Testis (tissue), 2 donors: ENCODE measurements at regions not wholly inside any gene's neighbourhood (a gene's known extent, or its start where the extent isn't known, plus 50 kb on each side); places are given as distances from the start of the nearest gene placed in this dataset.
"Not testable (repeated sequence)": the region's sequence is repeated elsewhere in the genome, so short reads cannot be mapped to it uniquely, and the experiment has no call there.

Source experiments
- DNase-seq: peaks from one replicate; pipeline ENCODE4 v3.0.0-alpha.2; 2019
- H3K27ac ChIP-seq, 2 donors: fragments of 200-600 bp; sonication (generic); one replicate each; pipeline ENCODE4 v1.5.1; 2019
- H3K27me3 ChIP-seq: fragments of 200-600 bp; sonication (generic); one replicate; pipeline ENCODE4 v1.5.1; 2019
- H3K36me3 ChIP-seq: fragments of 200-600 bp; sonication (generic); one replicate; pipeline ENCODE4 v1.5.1; 2017; ENCODE audit warnings: low read depth; ENCODE audit errors: missing control alignments
- H3K4me1 ChIP-seq: fragments of 200-600 bp; sonication (generic); one replicate; pipeline ENCODE4 v1.5.1; 2019
- H3K4me3 ChIP-seq, 2 donors: fragments of 200-600 bp; sonication (generic); one replicate each; pipeline ENCODE4 v1.5.1; 2017 to 2019
- H3K9me3 ChIP-seq: fragments of 200-600 bp; sonication (generic); one replicate; pipeline ENCODE4 v1.5.1; 2017
- POLR2A ChIP-seq: fragments of 450-650 bp; IDR thresholded peaks from one replicate; pipeline ENCODE4 v1.6.1; 2017; ENCODE audit warnings: antibody characterized with exemption, mild to moderate bottlenecking, moderate library complexity
- WGBS, 2 donors: methylation state at CpG; one replicate each; pipeline ENCODE4 v1.1.5; 2018; 5-methylcytosine and 5-hydroxymethylcytosine counted together
- intact Hi-C: fragments of 100-400 bp; cut with DNase I; formaldehyde crosslinking; loops from one replicate; pipeline ENCODE4 v1.15.1; 2023; ENCODE audit warnings: low total_unique reads
- TF ChIP-seq, protein P1 (sequence below), 3 experiments: fragments of 450-650 bp in 2 of 3; fragments of 200-600 bp in 1 of 3; sonication (generic) in 1 of 3; IDR thresholded peaks; one replicate each; pipeline ENCODE4 v1.5.1; 2016 to 2019; ENCODE audit warnings: antibody characterized with exemption in 3 of 3, mild to moderate bottlenecking in 2 of 3, moderate library complexity in 1 of 3

DNA sequence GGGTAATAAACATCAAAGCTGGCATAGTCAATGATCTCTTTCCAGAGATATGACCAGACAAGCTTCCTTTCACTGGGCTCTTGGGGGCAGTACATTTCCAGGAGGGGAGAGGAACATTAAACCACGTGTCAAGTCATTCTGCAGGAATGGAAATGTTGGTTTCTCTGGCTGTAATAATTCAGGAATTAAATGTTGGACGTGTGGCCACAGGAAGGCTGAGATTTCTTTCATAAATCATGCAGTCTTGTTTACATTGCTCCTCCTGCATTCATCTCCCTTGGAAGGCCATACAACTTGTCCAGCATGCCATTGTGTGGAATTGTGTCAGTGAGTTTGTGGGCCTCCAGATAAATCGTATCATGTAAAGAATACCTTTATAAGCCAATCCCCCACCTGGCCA, 259.2 kb downstream of the ADGRL2 start:
- no peaks in the 10 kb centered on the region for H3K4me1 ChIP-seq
- H3K9me3 ChIP-seq: no peaks in the 10 kb centered on the region
- 68 to 85% methylated on average over 3 of the region's 3 CpGs for WGBS, 2 donors
- no peaks in the 10 kb centered on the region for H3K27me3 ChIP-seq
- no peak for DNase-seq
- no peaks in the 10 kb centered on the region for H3K36me3 ChIP-seq
- intact Hi-C loops: no loop called here
- no peak overlapping the region for H3K4me3 ChIP-seq
- H3K27ac ChIP-seq: no peak overlapping the region
- TF ChIP-seq, protein P1, sequence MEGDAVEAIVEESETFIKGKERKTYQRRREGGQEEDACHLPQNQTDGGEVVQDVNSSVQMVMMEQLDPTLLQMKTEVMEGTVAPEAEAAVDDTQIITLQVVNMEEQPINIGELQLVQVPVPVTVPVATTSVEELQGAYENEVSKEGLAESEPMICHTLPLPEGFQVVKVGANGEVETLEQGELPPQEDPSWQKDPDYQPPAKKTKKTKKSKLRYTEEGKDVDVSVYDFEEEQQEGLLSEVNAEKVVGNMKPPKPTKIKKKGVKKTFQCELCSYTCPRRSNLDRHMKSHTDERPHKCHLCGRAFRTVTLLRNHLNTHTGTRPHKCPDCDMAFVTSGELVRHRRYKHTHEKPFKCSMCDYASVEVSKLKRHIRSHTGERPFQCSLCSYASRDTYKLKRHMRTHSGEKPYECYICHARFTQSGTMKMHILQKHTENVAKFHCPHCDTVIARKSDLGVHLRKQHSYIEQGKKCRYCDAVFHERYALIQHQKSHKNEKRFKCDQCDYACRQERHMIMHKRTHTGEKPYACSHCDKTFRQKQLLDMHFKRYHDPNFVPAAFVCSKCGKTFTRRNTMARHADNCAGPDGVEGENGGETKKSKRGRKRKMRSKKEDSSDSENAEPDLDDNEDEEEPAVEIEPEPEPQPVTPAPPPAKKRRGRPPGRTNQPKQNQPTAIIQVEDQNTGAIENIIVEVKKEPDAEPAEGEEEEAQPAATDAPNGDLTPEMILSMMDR (IDR thresholded peaks at IDR 0.05): no peak
- TF ChIP-seq POLR2A: no peak

DNA sequence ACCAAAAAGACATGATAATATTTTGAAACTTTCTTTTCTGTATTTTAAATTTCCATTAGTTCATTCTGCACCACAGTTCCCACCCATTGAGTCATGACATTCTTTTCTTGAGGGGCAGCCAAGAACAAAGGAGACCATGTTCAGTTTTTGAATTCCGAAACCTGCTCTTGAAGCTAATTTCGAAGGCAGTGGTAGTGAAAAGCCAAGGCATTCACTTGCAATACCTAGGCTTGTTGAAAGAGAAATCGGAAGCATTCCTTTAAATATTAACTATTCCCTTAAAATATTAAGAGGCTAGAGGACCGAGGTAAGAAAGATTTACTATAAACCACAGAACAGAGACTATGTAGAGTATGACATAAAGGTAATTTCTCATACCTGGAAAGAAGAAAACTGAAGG, 256.3 kb downstream of the ADGRL2 start:
- TF ChIP-seq, protein P1 (IDR thresholded peaks at IDR 0.05): no peak
- no peak for TF ChIP-seq POLR2A
- H3K36me3 ChIP-seq: no peaks in the 10 kb centered on the region
- 64 to 81% methylated on average over 4 of the region's 4 CpGs for WGBS, 2 donors
- no peaks in the 10 kb centered on the region for H3K9me3 ChIP-seq
- H3K27me3 ChIP-seq: no peaks in the 10 kb centered on the region
- no peak for DNase-seq
- intact Hi-C loops: no loop called here
- no peak overlapping the region for H3K4me3 ChIP-seq
- H3K27ac ChIP-seq: no peak overlapping the region
- no peaks in the 10 kb centered on the region for H3K4me1 ChIP-seq

DNA sequence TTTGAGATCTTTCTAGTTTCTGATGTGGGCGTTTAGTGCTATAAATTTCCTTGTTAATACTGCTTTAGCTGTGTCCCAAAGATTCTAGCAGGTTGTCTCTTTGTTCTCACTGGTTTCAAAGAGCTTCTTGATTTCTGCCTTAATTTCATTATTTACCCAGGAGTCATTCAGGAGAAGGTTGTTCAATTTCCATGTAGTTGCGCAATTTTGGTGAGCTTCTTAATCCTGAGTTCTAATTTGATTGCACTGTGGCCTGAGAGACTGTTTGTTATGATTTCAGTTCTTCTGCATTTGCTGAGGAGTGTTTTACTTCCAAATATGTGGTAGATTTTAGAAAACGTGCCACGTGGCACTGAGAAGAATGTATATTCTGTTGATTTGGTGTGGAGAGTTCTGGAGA, 254.6 kb downstream of the ADGRL2 start:
- H3K36me3 ChIP-seq, H3K9me3 ChIP-seq, H3K4me3 ChIP-seq, H3K4me1 ChIP-seq, H3K27me3 ChIP-seq, intact Hi-C loops, DNase-seq, H3K27ac ChIP-seq: not testable (repeated sequence)
- 93 to 96% methylated on average over 4 of the region's 4 CpGs for WGBS, 2 donors

DNA sequence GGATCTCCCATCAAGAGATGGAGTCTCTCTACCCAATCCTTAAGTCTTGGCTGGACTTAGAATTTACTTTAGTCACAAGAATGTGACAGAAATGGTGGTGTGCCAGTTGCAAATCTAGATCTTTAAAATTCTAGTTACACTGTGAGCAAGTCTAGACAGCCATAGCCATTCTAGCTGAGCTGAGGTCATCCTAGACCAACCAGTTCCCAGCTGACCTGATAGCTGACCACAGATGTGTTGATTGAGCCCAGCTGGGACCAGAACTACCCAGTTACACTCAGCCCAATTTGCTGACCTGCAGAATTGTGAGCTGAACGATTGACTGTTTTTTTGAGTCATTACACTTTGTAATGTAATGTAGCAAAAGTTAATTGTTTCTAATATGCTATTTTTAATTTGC, 251.8 kb downstream of the ADGRL2 start:
- no peak for DNase-seq
- no peaks in the 10 kb centered on the region for H3K4me1 ChIP-seq
- intact Hi-C loops: no loop called here
- no peaks in the 10 kb centered on the region for H3K9me3 ChIP-seq
- no peak overlapping the region for H3K4me3 ChIP-seq
- no peaks in the 10 kb centered on the region for H3K27me3 ChIP-seq
- H3K27ac ChIP-seq: no peak overlapping the region
- no peaks in the 10 kb centered on the region for H3K36me3 ChIP-seq
- TF ChIP-seq, protein P1 (IDR thresholded peaks at IDR 0.05): no peak
- TF ChIP-seq POLR2A: no peak
- 67 to 83% methylated on average over 1 of the region's 1 CpG for WGBS, 2 donors

DNA sequence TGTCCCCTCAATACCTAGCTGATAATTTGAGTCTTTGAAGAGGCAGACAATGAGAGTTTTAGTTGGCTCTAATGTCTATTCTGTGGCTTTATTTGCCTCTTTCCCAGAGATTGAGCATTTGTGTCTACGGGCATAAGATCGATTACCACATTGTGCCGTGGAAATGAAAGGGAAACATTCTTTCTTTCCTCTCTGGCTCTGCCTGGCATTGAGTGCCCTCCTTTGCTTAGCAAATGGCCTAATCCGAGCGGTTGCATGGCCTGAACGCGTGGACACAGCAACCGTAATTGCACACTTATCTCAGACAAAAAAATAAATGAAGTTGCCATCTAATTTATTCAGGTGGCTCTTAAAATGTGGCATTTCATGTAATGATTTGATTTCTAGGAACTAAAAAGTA, 247.9 kb downstream of the ADGRL2 start:
- TF ChIP-seq POLR2A: no peak
- TF ChIP-seq, protein P1 (IDR thresholded peaks at IDR 0.05): no peak
- Histone ChIP-seq H3K9me3 (no peaks in the 10 kb centered on the region), H3K27ac (no peak overlapping the region), H3K27me3 (no peaks in the 10 kb centered on the region), H3K36me3 (no peaks in the 10 kb centered on the region), H3K4me1 (no peaks in the 10 kb centered on the region), H3K4me3 (no peak overlapping the region)
- intact Hi-C loops: no loop called here
- WGBS, 2 donors: 92 to 96% methylated on average over 8 of the region's 8 CpGs
- no peak for DNase-seq
